GM12878 (cell line): ENCODE measurements at regions not wholly inside any gene's neighbourhood (a gene's known extent, or its start where the extent isn't known, plus 50 kb on each side); places are given as distances from the start of the nearest gene placed in this dataset.

Experiments used
- BACH1 ChIP-seq: fragments of 450-650 bp; IDR thresholded peaks from 2 replicates; pipeline ENCODE4 v1.6.1; 2017; ENCODE audit warnings: mild to moderate bottlenecking, borderline replicate concordance
- CTCF ChIP-seq, 3 experiments: IDR thresholded peaks in 2 of 3; conservative IDR thresholded peaks in 1 of 3; 2 replicates each; pipeline ENCODE4 v1.5.1; 2011; ENCODE audit warnings: low read depth in 3 of 3, low read length in 3 of 3, mild to moderate bottlenecking in 3 of 3, control low read depth in 2 of 3, moderate library complexity in 2 of 3, inconsistent platforms in 1 of 3, mixed read lengths in 1 of 3; ENCODE audit not compliant: control insufficient read depth in 2 of 3, insufficient read depth in 1 of 3; ENCODE audit errors: extremely low read depth in 1 of 3
- EZH2 ChIP-seq: IDR thresholded peaks from 2 replicates; pipeline ENCODE4 v1.6.1; 2012; ENCODE audit warnings: low read depth, mild to moderate bottlenecking, control low read depth, inconsistent platforms, low read length, borderline replicate concordance; ENCODE audit not compliant: control insufficient read depth
- GABPA ChIP-seq: IDR thresholded peaks from 2 replicates; pipeline ENCODE4 v1.6.1; 2014; ENCODE audit warnings: antibody characterized with exemption, low read depth, mild to moderate bottlenecking, inconsistent platforms
- JUND ChIP-seq: IDR thresholded peaks from 2 replicates; pipeline ENCODE4 v1.6.1; 2012; ENCODE audit warnings: low read depth, mild to moderate bottlenecking, low read length, improper control_type of control experiment, moderate library complexity
- MEF2A ChIP-seq: IDR thresholded peaks from 2 replicates; pipeline ENCODE4 v1.6.1; 2011; ENCODE audit warnings: low read depth, mild to moderate bottlenecking, low read length, moderate library complexity; ENCODE audit not compliant: insufficient read depth
- POLR2A ChIP-seq: IDR thresholded peaks from 2 replicates; pipeline ENCODE4 v1.6.1; 2011; ENCODE audit warnings: low read depth, mild to moderate bottlenecking, low read length
- POLR2AphosphoS5 ChIP-seq: IDR thresholded peaks from 2 replicates; pipeline ENCODE4 v1.6.1; 2011; ENCODE audit warnings: mild to moderate bottlenecking, low read length, inconsistent platforms
- STAT3 ChIP-seq: IDR thresholded peaks from 2 replicates; pipeline ENCODE4 v1.6.1; 2011; ENCODE audit warnings: low read depth, low read length, improper control_type of control experiment
- TAF1 ChIP-seq: IDR thresholded peaks from 2 replicates; pipeline ENCODE4 v1.6.1; 2011; ENCODE audit warnings: mild to moderate bottlenecking, low read depth, low read length, borderline replicate concordance
- ZBTB11 ChIP-seq: fragments of 450-650 bp; formaldehyde crosslinking; IDR thresholded peaks from 2 replicates; pipeline ENCODE4 v1.5.0; 2022; ENCODE audit warnings: mild to moderate bottlenecking, missing genetic modification characterization
- ZBTB33 ChIP-seq: fragments of 450-650 bp; IDR thresholded peaks from 2 replicates; pipeline ENCODE4 v1.6.1; 2017; ENCODE audit warnings: mild to moderate bottlenecking
- ZNF274 ChIP-seq: IDR thresholded peaks from one replicate; pipeline ENCODE4 v1.8.0; 2011; ENCODE audit not compliant: insufficient read length, insufficient read depth
- ZSCAN29 ChIP-seq: fragments of 450-650 bp; IDR thresholded peaks from 2 replicates; pipeline ENCODE4 v1.6.1; 2017; ENCODE audit warnings: mild to moderate bottlenecking, moderate library complexity

GRCh38 chr13:107834281-107834680, 381.1 kb downstream of the LIG4 start:
- TF ChIP-seq ZBTB11 (CRISPR knock-in tag) (no peak), TAF1 (no peak), CTCF (IDR thresholded peaks at IDR 0.05 in 2 of 3, conservative IDR thresholded peaks at IDR 0.05 in 1 of 3; ENCODE audit: control insufficient read depth in 2 of 3, extremely low read depth in 1 of 3, insufficient read depth in 1 of 3, low read depth in 3 of 3, low read length in 3 of 3) (no peak), ZSCAN29 (no peak), JUND (no peak), ZBTB33 (no peak), BACH1 (no peak), GABPA (no peak), EZH2 (no peak), POLR2A (no peak), STAT3 (no peak), ZNF274 (no peak), MEF2A (no peak), POLR2AphosphoS5 (no peak)
